ENCODE measurements at regions not wholly inside any gene's neighbourhood (a gene's known extent, or its start where the extent isn't known, plus 50 kb on each side); places are given as distances from the start of the nearest gene placed in this dataset.
A peak's percentile ranks its signal among the peaks of the same experiment; 100 is the strongest.
"Not testable (repeated sequence)": the region's sequence is repeated elsewhere in the genome, so short reads cannot be mapped to it uniquely, and the experiment has no call there.

- DNase-seq, result no peak
These were observed 229.8 kb downstream of the VAPA start for GRCh38 chr18:10143596-10143995.

GRCh38 chr18:10145546-10145945 is 231.7 kb downstream of the VAPA start:
- DNase-seq, result no peak

DNA sequence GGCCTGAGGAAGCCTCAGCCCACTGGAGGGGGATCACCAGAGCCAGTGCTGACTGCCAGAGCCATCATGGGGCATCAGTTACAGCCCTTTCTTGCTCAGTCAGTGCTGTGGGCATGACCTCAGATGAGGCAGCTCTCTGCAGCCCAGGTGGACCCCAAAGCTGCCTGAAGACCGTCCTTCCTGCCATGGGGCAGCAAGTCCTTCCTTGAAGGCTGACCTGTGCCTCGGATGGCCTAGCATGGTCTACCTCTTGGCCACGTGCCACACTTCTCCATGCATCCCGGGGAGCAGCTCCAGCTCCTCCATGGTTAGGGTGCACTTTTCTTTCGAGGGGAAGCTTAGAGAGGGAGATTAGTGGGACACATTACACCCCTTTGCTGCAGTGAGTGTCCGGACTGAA is 233.4 kb downstream of the VAPA start:
- DNase-seq, result no peak

DNA sequence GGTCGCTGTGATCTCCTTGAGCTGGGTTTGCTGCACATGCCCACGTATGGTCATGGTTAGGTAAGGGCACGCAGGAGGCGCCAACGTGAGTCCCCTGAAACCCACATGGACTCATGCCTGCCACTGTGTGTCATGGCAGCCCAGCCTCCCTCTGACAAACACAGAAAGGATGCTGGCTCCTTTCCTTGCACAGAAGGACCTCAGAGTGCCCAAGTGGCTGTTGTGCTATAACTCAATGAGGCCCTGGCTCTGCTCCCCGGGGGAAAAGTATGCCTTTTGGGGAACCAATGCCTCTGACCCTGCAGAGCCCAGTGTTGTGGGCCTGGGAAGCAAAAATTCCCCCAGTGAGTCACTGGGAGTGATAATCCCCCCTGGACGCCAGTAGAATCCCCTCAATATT is 233.9 kb downstream of the VAPA start:
- DNase-seq, result no peak

GRCh38 chr18:10148189-10148929 is 234.5 kb downstream of the VAPA start:
- DNase-seq, result no peak

GRCh38 chr18:10149768-10150556 is 236.1 kb downstream of the VAPA start:
- DNase-seq, result no peak

- not testable (repeated sequence) for DNase-seq
These were observed 236.8 kb downstream of the VAPA start for GRCh38 chr18:10150576-10150975.

GRCh38 chr18:10152475-10152874 is 238.7 kb downstream of the VAPA start:
- no peak for DNase-seq

DNA sequence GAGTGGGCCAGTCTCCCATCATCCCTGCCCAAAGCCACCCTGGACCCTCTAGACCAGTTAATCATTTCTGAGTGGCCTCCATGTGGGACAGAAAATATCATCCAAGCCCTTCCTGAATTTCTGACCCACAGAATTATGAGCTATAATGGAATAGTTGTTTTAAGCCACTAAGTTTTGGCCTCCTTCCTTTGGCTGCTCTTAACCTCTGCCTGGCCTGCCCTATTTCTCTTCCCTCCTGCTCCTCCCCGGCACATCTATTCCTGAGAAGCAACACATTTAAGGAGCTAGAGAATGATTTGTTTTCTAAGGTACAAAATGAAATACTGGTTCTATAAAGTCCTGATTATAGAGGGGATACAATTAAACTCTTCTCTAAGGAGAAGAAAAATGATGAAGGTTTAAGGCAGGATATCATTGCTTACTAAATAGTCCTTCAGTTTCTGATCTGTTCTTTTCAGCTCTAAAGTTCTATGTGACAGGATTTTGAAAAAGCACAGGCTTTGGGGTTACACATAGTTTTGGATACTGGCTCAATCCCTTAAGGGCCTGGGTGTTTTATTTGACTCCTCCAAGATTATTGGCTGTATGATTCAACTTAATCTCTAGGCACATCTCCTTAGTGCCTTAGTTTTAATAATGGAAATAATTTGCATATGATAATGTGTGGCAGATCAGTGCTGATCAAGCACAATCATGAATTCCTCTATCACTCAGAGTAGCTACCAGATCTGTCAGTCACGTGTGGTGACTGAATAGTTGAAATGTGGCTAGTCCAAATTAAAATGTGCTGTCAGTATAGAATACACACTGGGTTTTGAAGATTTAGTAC is 240.3 kb downstream of the VAPA start:
- DNase-seq, result no peak

- DNase-seq, result no peak
These were observed 243.9 kb downstream of the VAPA start for GRCh38 chr18:10157706-10158105.

GRCh38 chr18:10160251-10160650 is 246.4 kb downstream of the VAPA start:
- no peak for DNase-seq

DNA sequence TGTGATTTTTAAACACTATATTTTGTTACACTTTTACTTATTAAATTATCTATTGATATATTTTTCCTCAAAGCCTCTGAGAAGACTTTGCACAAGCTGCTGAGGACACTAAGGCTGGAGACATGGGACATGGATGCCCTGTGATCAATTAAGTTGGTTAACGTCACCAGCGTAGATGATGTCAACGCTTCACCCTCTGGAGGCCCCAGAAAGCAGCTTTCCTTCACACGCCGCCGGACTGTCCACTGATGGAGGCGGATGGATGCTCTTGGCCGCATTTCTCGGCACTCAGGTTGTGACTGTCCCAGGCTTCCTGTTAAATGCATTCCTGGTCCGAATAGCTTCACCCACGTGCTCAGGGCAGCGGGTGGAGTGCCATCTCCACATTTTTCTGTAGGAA is 247.5 kb downstream of the VAPA start:
- no peak for DNase-seq

- no peak for DNase-seq
These were observed 248.5 kb downstream of the VAPA start for GRCh38 chr18:10162340-10162739.

DNA sequence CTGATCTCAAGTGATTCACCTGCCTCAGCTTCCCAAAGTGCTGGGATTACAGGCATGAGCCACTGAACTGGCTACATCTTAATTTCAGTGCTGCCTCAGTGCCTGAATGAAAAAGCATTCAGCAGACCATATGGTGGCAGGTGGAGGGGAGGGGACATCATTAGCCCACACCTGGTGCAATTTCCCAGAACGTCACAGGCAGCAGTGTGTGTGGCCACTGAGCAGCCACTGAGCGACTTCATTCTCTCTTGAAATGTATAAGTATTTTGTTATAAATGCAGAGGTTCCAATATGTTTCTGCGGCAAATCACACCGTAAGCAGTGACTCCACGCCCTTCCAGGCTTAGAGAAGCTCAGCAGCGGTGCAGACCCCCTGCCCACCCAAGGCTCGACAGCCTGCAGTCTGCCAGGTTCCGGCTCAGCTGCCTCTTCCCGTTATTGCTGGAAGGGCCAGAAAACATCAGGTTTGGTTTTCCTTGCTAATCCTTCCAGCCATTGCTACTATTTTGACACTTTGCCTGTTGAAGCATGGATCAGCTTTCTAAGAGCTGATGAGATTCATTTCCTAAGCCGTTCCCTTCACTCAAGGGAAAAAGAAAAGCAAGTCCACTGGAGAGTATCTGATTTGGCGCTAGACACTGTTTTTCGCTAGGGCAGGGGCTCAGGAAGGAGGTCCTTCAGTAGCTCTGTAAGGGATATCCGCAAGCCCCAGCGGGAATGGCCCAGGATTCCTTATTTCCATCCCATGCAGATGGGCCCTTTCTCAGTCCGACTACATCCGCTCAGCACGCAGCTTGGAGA is 250.7 kb downstream of the VAPA start:
- no peak for DNase-seq

- DNase-seq, result no peak
These were observed 252.5 kb downstream of the VAPA start for GRCh38 chr18:10166164-10166807.

DNA sequence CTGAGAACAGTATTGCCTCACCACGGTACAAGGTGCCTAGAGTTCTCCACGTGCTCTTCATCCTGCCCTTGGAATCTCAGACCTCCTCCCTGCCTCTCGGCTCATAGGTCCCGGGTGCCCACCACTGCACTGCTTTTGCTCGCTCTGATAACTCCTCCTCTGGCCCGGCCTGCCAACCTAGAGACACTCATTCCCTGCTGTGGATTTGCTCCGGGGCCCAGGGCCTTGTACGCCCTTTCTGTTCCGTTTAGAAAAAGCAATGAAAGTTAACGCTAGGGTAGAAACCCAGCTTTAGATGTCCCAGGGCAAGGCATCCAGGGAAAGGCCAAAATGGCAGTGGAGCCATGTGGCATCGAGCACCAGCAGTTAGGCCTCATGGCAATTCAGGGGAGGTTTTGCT is 253.9 kb downstream of the VAPA start:
- DNase-seq, result no peak

DNA sequence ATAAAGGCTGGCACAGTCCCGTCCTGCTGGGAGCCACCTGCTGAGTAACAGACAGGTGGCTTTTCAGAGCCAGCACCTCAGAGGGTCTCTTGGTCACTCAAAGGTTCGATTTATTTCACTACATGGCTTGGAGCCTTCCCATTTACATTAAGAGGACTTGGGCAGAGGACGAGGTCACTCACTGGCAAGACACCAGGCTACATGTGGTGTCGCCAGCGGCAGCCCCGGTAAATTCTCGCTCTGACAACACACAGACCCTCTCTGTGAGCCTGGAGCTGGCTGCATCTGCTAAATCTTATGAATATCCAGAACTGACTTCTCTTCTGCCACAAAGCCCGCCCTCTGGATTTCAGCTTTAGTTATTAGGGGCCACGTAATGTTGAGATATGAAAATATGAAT is 254.7 kb downstream of the VAPA start:
- DNase-seq, result no peak

DNA sequence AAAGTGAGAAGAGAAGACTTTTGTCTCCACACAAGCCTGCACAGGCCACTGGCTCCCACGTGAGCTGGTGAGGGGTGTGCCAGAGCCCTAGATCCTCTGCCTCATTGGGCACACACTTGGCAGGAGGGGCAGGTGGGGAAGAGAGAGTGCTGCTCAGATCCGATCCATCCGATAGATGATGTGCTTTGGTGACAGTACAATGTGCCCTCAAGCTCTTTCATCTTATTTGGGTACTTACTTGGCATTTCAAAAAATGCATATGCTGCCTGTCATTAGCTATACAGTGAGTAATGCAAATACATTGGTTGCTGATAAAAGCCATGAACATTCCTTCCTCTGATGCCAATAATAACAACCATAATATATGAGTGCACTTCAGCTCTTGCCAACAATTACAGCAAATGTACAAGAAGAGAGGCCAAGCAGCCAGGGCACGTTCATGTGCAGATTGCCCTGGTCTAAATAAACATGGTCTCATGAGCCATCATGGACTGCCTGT is 255.3 kb downstream of the VAPA start:
- peak in 1 of 2 experiments; percentile 21 for DNase-seq

DNA sequence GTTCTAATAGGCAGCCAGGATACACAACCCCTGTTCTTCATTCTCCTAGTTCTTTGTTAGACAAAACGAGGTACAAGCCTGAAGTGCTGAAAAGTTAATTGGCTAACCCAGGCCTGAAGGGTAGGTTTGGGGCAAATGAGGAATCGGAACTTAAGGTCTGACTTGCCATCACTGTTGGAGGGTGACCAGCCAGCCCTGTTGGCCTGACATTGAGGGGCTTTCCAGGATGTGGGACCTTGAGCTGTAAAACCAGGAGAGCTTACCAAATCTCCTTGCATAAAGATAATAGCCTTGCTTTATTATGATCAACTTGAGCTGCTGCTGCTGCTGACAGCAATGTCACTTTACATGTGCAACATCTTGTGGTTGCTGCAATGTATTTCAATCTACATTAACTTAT is 256.0 kb downstream of the VAPA start:
- no peak for DNase-seq

GRCh38 chr18:10170375-10170774 is 256.6 kb downstream of the VAPA start:
- DNase-seq, result no peak

DNA sequence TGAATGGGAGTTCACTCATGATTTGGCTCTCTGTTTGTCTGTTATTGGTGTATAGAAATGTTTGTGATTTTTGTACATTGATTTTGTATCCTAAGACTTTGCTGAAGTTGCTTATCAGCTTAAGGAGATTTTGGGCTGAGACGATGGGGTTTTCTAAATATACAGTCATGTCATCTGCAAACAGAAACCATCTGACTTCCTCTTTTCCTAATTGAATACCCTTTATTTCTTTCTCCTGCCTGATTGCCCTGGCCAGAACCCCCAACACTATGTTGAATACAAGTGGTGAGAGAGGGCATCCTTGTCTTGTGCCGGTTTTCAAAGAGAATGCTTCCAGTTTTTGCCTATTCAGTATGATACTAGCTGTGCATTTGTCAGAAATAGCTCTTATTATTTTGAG is 261.5 kb downstream of the VAPA start:
- DNase-seq, result not testable (repeated sequence)

DNA sequence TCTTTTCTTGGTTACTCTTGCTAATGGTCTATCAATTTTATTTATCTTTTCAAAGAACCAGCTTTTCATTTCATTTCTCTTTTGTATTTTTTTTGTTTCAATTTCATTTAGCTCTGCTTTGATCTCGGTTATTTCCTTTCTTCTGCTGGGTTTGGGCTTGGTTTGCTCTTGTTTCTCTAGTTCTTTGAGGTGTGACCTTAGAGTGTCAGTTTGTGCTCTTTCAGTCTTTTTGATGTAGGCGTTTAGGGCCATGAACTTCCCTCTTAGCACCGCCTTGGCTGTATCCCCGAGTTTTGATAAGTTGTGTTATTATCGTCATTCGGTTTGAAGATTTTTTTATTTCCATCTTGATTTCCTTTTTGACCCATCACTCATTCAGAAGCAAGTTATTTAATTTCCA is 265.5 kb downstream of the VAPA start:
- DNase-seq, result not testable (repeated sequence)

Data from NCI-H526 (cell line).